ENCODE measurements at regions not wholly inside any gene's neighbourhood (a gene's known extent, or its start where the extent isn't known, plus 50 kb on each side); places are given as distances from the start of the nearest gene placed in this dataset.

DNA sequence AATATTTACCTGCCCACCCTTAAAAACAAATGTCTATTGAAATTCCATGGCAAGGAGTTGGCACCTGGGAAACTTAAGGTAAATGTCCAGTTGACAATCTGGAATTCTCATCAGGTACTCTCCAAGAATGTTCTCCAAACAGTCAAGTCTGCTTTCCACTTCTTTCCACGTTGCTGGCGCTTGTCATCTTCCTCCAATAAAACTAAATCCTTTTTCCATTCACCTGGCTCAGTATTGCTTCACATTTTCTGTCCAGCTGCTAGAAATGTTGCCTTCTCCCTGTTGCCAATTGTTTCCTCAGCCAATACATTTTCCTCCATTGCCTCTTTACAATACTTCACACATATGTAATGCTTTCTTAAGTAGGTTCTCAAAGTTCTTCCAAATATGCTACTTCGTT, 1288.1 kb upstream of the MAP3K7 start:
- no peaks in the 10 kb centered on the region for H3K36me3 ChIP-seq
- H3K4me3 ChIP-seq: no peak overlapping the region
- DNase-seq: no peak
- no peak for ATAC-seq
- intact Hi-C loops (cut with DNase I): no loop called here
- no peaks in the 10 kb centered on the region for H3K9me3 ChIP-seq
- TF ChIP-seq, protein P1, sequence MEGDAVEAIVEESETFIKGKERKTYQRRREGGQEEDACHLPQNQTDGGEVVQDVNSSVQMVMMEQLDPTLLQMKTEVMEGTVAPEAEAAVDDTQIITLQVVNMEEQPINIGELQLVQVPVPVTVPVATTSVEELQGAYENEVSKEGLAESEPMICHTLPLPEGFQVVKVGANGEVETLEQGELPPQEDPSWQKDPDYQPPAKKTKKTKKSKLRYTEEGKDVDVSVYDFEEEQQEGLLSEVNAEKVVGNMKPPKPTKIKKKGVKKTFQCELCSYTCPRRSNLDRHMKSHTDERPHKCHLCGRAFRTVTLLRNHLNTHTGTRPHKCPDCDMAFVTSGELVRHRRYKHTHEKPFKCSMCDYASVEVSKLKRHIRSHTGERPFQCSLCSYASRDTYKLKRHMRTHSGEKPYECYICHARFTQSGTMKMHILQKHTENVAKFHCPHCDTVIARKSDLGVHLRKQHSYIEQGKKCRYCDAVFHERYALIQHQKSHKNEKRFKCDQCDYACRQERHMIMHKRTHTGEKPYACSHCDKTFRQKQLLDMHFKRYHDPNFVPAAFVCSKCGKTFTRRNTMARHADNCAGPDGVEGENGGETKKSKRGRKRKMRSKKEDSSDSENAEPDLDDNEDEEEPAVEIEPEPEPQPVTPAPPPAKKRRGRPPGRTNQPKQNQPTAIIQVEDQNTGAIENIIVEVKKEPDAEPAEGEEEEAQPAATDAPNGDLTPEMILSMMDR (IDR thresholded peaks at IDR 0.05): no peak
- H3K27me3 ChIP-seq: no peaks in the 10 kb centered on the region
- no peaks in the 10 kb centered on the region for H3K4me1 ChIP-seq
- no peak overlapping the region for H3K27ac ChIP-seq

DNA sequence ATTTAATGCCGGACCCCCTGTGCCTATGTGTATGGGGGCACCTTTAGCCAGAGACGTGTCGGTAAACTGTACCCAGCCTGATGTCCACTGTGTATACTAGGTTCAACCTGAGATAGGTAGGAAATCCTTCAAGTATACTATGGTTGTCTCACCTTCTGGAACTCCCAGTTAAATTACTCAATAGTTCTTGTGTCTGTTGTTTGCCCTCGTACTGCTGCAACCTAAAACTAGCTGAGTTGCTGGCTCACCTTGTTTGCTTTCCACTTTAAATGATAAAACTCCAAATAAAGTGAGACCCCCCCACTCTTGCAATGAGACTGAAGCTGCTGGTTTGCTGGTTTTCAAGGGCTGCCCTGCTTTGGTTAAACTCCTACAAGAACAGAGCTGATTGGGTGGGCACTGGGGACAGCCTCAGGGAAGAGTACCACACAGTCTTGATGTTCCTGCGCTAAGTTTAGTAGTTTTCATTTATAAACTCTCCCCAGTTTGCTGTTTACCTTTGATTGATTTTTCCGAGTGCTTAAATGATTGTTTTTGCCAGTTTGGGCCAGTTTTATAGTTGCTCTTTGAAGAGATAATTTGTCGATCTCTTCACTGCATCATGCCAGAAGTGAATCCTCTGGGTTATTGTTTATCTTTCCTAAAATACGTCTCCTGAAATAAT, 1281.8 kb upstream of the MAP3K7 start:
- TF ChIP-seq, protein P1 (IDR thresholded peaks at IDR 0.05): no peak
- H3K4me1 ChIP-seq: no peaks in the 10 kb centered on the region
- DNase-seq (no peak), ATAC-seq (no peak)
- H3K27me3 ChIP-seq: no peaks in the 10 kb centered on the region
- H3K4me3 ChIP-seq: no peak overlapping the region
- H3K27ac ChIP-seq: no peak overlapping the region
- H3K36me3 ChIP-seq: no peaks in the 10 kb centered on the region
- intact Hi-C loops (cut with DNase I): no loop called here
- H3K9me3 ChIP-seq: no peaks in the 10 kb centered on the region

DNA sequence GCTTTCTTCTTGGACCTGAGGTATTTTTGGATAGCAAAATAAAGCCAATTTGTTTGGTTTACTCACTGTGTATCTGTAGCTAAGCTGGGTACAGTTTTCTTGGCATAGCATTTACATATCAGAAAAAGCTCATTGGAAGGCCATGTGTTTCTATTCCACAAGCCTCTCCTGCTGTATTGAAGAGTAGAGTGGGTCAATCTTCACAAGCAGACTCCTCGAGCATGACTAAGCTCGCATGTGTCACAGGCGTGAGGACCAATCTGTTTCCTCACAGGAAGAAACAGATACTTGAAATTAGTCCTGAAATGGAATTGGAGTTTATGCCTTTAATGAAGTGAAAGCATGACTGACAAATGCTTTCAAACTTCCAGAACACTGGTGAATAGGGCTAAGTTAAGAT, 1279.0 kb upstream of the MAP3K7 start:
- intact Hi-C loops (cut with DNase I): no loop called here
- TF ChIP-seq, protein P1 (IDR thresholded peaks at IDR 0.05): no peak

DNA sequence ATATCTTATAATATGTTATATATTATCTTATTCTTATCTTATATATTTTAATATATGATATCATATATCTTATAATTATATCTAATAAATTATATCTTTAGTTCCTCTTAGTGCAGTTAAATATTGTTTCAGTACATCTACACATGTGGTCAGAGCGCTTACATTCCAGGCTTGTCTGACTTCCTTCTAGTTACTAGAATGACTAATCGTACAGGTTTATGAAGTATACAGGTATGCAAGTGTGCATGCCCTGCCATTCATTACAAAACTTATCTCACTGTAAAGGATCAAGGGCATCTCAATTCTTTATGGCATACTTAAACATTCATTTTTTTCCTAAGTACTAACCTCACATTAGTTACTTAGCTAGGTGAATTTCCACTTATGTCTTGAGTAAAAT, 1278.0 kb upstream of the MAP3K7 start:
- Histone ChIP-seq H3K4me1 (no peaks in the 10 kb centered on the region), H3K36me3 (no peaks in the 10 kb centered on the region), H3K27me3 (no peaks in the 10 kb centered on the region), H3K4me3 (no peak overlapping the region), H3K9me3 (no peaks in the 10 kb centered on the region), H3K27ac (no peak overlapping the region)
- DNase-seq: no peak
- TF ChIP-seq, protein P1 (IDR thresholded peaks at IDR 0.05): no peak
- intact Hi-C loops (cut with DNase I): no loop called here
- no peak for ATAC-seq

More for the DNA sequence above, 1279.0 kb upstream of the MAP3K7 start:
- no peak for ATAC-seq
- Histone ChIP-seq H3K27ac (no peak overlapping the region), H3K9me3 (no peaks in the 10 kb centered on the region), H3K27me3 (no peaks in the 10 kb centered on the region), H3K36me3 (no peaks in the 10 kb centered on the region), H3K4me3 (no peak overlapping the region), H3K4me1 (no peaks in the 10 kb centered on the region)
- DNase-seq: no peak

DNA sequence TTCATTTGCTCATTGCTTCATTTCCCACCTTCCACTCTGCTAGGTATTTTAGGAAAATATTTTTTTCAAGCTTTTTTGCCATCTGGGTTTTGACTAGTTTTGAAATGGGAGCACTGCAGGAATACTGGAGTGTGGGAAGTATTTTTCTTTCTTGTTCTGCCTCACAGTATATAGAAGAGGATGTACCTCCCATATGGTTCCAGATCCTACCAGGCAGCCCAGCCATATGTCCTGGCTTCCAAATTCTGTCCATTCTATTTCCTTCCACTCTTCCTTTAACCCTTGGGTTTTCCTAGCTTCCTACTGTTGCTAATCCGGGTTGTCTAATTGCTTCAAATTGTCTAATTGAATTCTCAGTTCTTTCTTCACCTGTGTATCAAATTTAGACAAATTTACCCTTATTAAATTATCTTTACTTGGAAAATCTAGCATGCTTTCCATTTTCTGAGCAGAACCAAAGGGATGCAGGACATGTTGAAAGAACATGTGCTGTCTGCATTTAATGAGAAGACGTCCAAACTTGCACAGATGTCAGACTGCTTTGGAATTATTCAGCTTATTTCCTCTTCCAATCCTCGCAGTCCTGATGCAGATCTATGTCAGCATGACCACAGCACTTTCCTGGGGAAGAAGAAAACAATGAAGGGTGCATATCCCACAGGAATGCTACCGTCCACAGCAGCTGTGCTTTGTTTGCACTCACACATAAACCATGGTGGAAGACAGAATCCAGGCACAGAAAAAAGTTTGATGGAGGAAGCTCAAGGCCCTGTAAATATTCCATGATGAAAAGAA, 1273.9 kb upstream of the MAP3K7 start:
- TF ChIP-seq, protein P1 (IDR thresholded peaks at IDR 0.05): no peak
- H3K27ac ChIP-seq: no peak overlapping the region
- H3K36me3 ChIP-seq: no peaks in the 10 kb centered on the region
- no peaks in the 10 kb centered on the region for H3K9me3 ChIP-seq
- no peaks in the 10 kb centered on the region for H3K27me3 ChIP-seq
- no peak for DNase-seq
- H3K4me3 ChIP-seq: no peak overlapping the region
- intact Hi-C loops (cut with DNase I): no loop called here
- no peak for ATAC-seq
- no peaks in the 10 kb centered on the region for H3K4me1 ChIP-seq

Measured in upper lobe of right lung (tissue), 1 donor.